H1 (cell line): ENCODE measurements at regions not wholly inside any gene's neighbourhood (a gene's known extent, or its start where the extent isn't known, plus 50 kb on each side); places are given as distances from the start of the nearest gene placed in this dataset.

Experiments
- CTCF ChIA-PET: fragments of 300-600 bp; sonication (Branson Sonifier 250); formaldehyde crosslinking; loops from one replicate; lab custom pipeline; 2021; ENCODE audit not compliant: partially characterized antibody; lab: Charles Lee
- POLR2A ChIA-PET: fragments of 300-600 bp; sonication (Branson Sonifier 250); formaldehyde crosslinking; loops from one replicate; lab custom pipeline; 2021; ENCODE audit warnings: inconsistent platforms; ENCODE audit not compliant: partially characterized antibody; lab: Charles Lee
- DNase-seq, 2 experiments: peaks; one replicate each; pipeline versions ENCODE4 v3.0.0 to v3.0.0-alpha.2; 2010 to 2022; ENCODE audit warnings: low spot score in 2 of 2, low read depth in 1 of 2, mixed read lengths in 1 of 2
- FAIRE-seq: peaks from 2 replicates; lab custom pipeline; 2011; peaks lifted over from hg19 to GRCh38; lab: Jason Lieb, UNC
- H2AFZ ChIP-seq: 2 replicates; pipeline ENCODE4 v1.8.1; 2012; ENCODE audit warnings: low read length, inconsistent platforms
- H2AK5ac ChIP-seq: 2 replicates; pipeline ENCODE4 v1.6.1; 2013; ENCODE audit warnings: low read depth, low read length
- H2BK120ac ChIP-seq: replicated peaks from 2 replicates; pipeline ENCODE3; 2013; ENCODE audit warnings: low read depth, low read length, inconsistent platforms
- H2BK12ac ChIP-seq: 2 replicates; pipeline ENCODE4 v1.6.1; 2013; ENCODE audit warnings: low read depth, low read length
- H2BK15ac ChIP-seq: 2 replicates; pipeline ENCODE4 v1.6.1; 2013; ENCODE audit warnings: low read length
- H2BK20ac ChIP-seq: 2 replicates; pipeline ENCODE4 v1.6.1; 2013; ENCODE audit warnings: low read length
- H2BK5ac ChIP-seq: 2 replicates; pipeline ENCODE4 v1.6.1; 2013; ENCODE audit warnings: low read depth, low read length
- H3K14ac ChIP-seq: 2 replicates; pipeline ENCODE4 v1.6.1; 2013; ENCODE audit warnings: inconsistent platforms; ENCODE audit not compliant: insufficient read length
- H3K18ac ChIP-seq: 2 replicates; pipeline ENCODE4 v1.6.1; 2013; ENCODE audit warnings: low read length; ENCODE audit errors: extremely low read depth
- H3K23ac ChIP-seq: 2 replicates; pipeline ENCODE4 v1.6.1; 2013; ENCODE audit warnings: inconsistent platforms; ENCODE audit not compliant: insufficient read length
- H3K23me2 ChIP-seq: 2 replicates; pipeline ENCODE4 v1.6.1; 2013; ENCODE audit warnings: low read depth, low read length
- H3K27ac ChIP-seq: 2 replicates; pipeline ENCODE4 v1.6.1; 2011; ENCODE audit warnings: low read depth, low read length, inconsistent platforms
- H3K27me3 ChIP-seq, 4 experiments: replicated peaks in 1 of 4; 1 replicate in 1 of 4; 2 replicates in 3 of 4; pipeline versions ENCODE4 v1.6.1 to v1.8.1; 2011 to 2013; ENCODE audit warnings: low read length in 3 of 4, mild to moderate bottlenecking in 3 of 4, inconsistent platforms in 2 of 4, mixed read lengths in 2 of 4, moderate library complexity in 1 of 4; ENCODE audit not compliant: control insufficient read depth in 3 of 4, insufficient read depth in 3 of 4; ENCODE audit errors: extremely low read depth in 1 of 4
- H3K36me3 ChIP-seq, 4 experiments: 2 replicates each; pipeline versions ENCODE4 v1.6.1 to v1.8.1; 2011 to 2013; ENCODE audit warnings: mild to moderate bottlenecking in 4 of 4, low read length in 3 of 4, moderate library complexity in 2 of 4, control low read depth in 1 of 4, inconsistent platforms in 1 of 4; ENCODE audit not compliant: insufficient read depth in 4 of 4, control insufficient read depth in 2 of 4
- H3K4ac ChIP-seq: replicated peaks from 2 replicates; pipeline ENCODE3; 2013; ENCODE audit warnings: low read length, low read depth, mixed read lengths, inconsistent platforms; ENCODE audit not compliant: insufficient read length
- H3K4me1 ChIP-seq, 4 experiments: replicated peaks in 1 of 4; 1 replicate in 1 of 4; 2 replicates in 3 of 4; pipeline versions ENCODE4 v1.6.1 to v1.8.1; 2011 to 2013; ENCODE audit warnings: low read length in 3 of 4, inconsistent platforms in 2 of 4, mixed read lengths in 1 of 4; ENCODE audit not compliant: insufficient read depth in 4 of 4, control insufficient read depth in 3 of 4
- H3K4me2 ChIP-seq, 2 experiments: 2 replicates each; pipeline versions ENCODE4 v1.6.1 to v1.8.1; 2011 to 2013; ENCODE audit warnings: low read depth in 2 of 2, low read length in 2 of 2, control low read depth in 1 of 2, inconsistent platforms in 1 of 2, mild to moderate bottlenecking in 1 of 2; ENCODE audit not compliant: insufficient read depth in 1 of 2
- H3K4me3 ChIP-seq, 4 experiments: fragments of 200-600, 300-600 bp in 1 of 4; sonication (generic), shearing (Covaris generic), sonication (Bioruptor Twin) in 1 of 4; 2 replicates each; pipeline versions ENCODE4 v1.5.1 to v1.8.1; 2011 to 2016; ENCODE audit warnings: low read length in 4 of 4, low read depth in 3 of 4, control low read depth in 2 of 4, inconsistent platforms in 2 of 4, mild to moderate bottlenecking in 2 of 4, mixed read lengths in 1 of 4, moderate library complexity in 1 of 4; ENCODE audit not compliant: insufficient read depth in 2 of 4; ENCODE audit errors: extremely low read depth in 1 of 4
- H3K56ac ChIP-seq: replicated peaks from 2 replicates; pipeline ENCODE3; 2013; ENCODE audit warnings: low read depth, mild to moderate bottlenecking, mixed read lengths, low read length, inconsistent platforms; ENCODE audit not compliant: insufficient read length
- H3K79me1 ChIP-seq: 2 replicates; pipeline ENCODE4 v1.6.1; 2013; ENCODE audit warnings: low read depth, low read length, control low read depth
- H3K79me2 ChIP-seq, 2 experiments: 2 replicates each; pipeline versions ENCODE4 v1.6.1 to v1.8.1; 2012 to 2013; ENCODE audit warnings: low read length in 2 of 2, mild to moderate bottlenecking in 2 of 2, inconsistent platforms in 1 of 2; ENCODE audit not compliant: insufficient read depth in 2 of 2, control insufficient read depth in 1 of 2
- H3K9ac ChIP-seq, 4 experiments: replicated peaks in 1 of 4; 1 replicate in 1 of 4; 2 replicates in 3 of 4; pipeline versions ENCODE4 v1.6.1 to v1.8.1; 2011 to 2013; ENCODE audit warnings: low read depth in 3 of 4, low read length in 3 of 4, control low read depth in 2 of 4, mild to moderate bottlenecking in 2 of 4, moderate library complexity in 2 of 4, inconsistent platforms in 1 of 4; ENCODE audit errors: extremely low read depth in 1 of 4
- H3K9me3 ChIP-seq, 2 experiments: 2 replicates each; pipeline versions ENCODE4 v1.6.1 to v1.8.1; 2012 to 2013; ENCODE audit warnings: mild to moderate bottlenecking in 2 of 2, moderate library complexity in 2 of 2, control low read depth in 1 of 2, inconsistent platforms in 1 of 2, low read depth in 1 of 2, low read length in 1 of 2, mixed read lengths in 1 of 2; ENCODE audit not compliant: insufficient read depth in 2 of 2
- H4K20me1 ChIP-seq, 2 experiments: replicated peaks in 1 of 2; 2 replicates each; pipeline versions ENCODE3 to v1.8.1; 2011 to 2013; ENCODE audit warnings: inconsistent platforms in 2 of 2, low read length in 2 of 2, mild to moderate bottlenecking in 1 of 2; ENCODE audit not compliant: insufficient read depth in 2 of 2, control insufficient read depth in 1 of 2
- H4K5ac ChIP-seq: 2 replicates; pipeline ENCODE4 v1.6.1; 2013; ENCODE audit warnings: low read length, low read depth, mixed read lengths, inconsistent platforms; ENCODE audit not compliant: insufficient read length
- H4K8ac ChIP-seq: 2 replicates; pipeline ENCODE4 v1.8.0; 2013; ENCODE audit warnings: mild to moderate bottlenecking, moderate library complexity, low read length, inconsistent platforms; ENCODE audit not compliant: insufficient read depth; ENCODE audit errors: extremely low read depth
- H4K91ac ChIP-seq: replicated peaks from 2 replicates; pipeline ENCODE3; 2013; ENCODE audit warnings: low read length, mixed read lengths, inconsistent platforms; ENCODE audit not compliant: insufficient read length
- KDM5A ChIP-seq: fragments of 200-600 bp; IDR thresholded peaks from 2 replicates; pipeline ENCODE4 v1.7.1; 2012; ENCODE audit warnings: mild to moderate bottlenecking, low read length, inconsistent platforms, mixed read lengths
- POLR2AphosphoS5 ChIP-seq: IDR thresholded peaks from 2 replicates; pipeline ENCODE4 v1.6.1; 2011; ENCODE audit warnings: low read depth, low read length
- RAD21 ChIP-seq, 2 experiments: IDR thresholded peaks in 1 of 2; conservative IDR thresholded peaks in 1 of 2; 2 replicates each; pipeline ENCODE4 v1.6.1; 2011; ENCODE audit warnings: low read depth in 2 of 2, low read length in 2 of 2, improper control_type of control experiment in 1 of 2, inconsistent platforms in 1 of 2, mild to moderate bottlenecking in 1 of 2, moderate library complexity in 1 of 2
- RBBP5 ChIP-seq: IDR thresholded peaks from 2 replicates; pipeline ENCODE4 v1.7.1; 2012; ENCODE audit warnings: low read depth, mild to moderate bottlenecking, inconsistent platforms, low read length, moderate library complexity, borderline replicate concordance
- SIN3A ChIP-seq, 2 experiments: IDR thresholded peaks in 1 of 2; conservative IDR thresholded peaks in 1 of 2; 2 replicates each; pipeline ENCODE4 v1.6.1; 2011 to 2012; ENCODE audit warnings: low read length in 2 of 2, improper control_type of control experiment in 1 of 2, low read depth in 1 of 2, mild to moderate bottlenecking in 1 of 2
- TBP ChIP-seq: IDR thresholded peaks from 2 replicates; pipeline ENCODE4 v1.6.1; 2011; ENCODE audit warnings: low read depth, low read length, improper control_type of control experiment
- YY1 ChIP-seq: IDR thresholded peaks from 2 replicates; pipeline ENCODE4 v1.6.1; 2011; ENCODE audit warnings: low read depth, mild to moderate bottlenecking, low read length
- WGBS, 2 experiments: shearing (Covaris generic) in 1 of 2; methylation state at CpG; one replicate each; pipeline versions ENCODE4 v1.1.6 to v1.1.7; 2013 to 2015; ENCODE audit warnings: low lambda C conversion rate in 2 of 2, mixed read lengths in 2 of 2, inconsistent platforms in 1 of 2, low coverage in 1 of 2, missing lambda C conversion rate in 1 of 2; ENCODE audit not compliant: insufficient replicate concordance in 2 of 2, insufficient coverage in 1 of 2, insufficient read length in 1 of 2; ENCODE audit errors: extremely low coverage in 1 of 2, missing lambda C conversion rate in 1 of 2; 5-methylcytosine and 5-hydroxymethylcytosine counted together
- TF ChIP-seq, protein P1 (sequence below), 3 experiments: IDR thresholded peaks; 1 replicate in 2 of 3; 2 replicates in 1 of 3; pipeline versions ENCODE4 v1.5.1 to v1.6.1; 2011; ENCODE audit warnings: low read length in 3 of 3, mild to moderate bottlenecking in 3 of 3, inconsistent platforms in 2 of 3, low read depth in 1 of 3, moderate library complexity in 1 of 3; ENCODE audit not compliant: insufficient read depth in 1 of 3; ENCODE audit errors: control extremely low read depth in 1 of 3
- TF ChIP-seq, protein P2 (sequence below): IDR thresholded peaks from 2 replicates; pipeline ENCODE4 v1.6.1; 2011; ENCODE audit warnings: low read depth, mild to moderate bottlenecking, low read length; ENCODE audit not compliant: insufficient read depth

DNA sequence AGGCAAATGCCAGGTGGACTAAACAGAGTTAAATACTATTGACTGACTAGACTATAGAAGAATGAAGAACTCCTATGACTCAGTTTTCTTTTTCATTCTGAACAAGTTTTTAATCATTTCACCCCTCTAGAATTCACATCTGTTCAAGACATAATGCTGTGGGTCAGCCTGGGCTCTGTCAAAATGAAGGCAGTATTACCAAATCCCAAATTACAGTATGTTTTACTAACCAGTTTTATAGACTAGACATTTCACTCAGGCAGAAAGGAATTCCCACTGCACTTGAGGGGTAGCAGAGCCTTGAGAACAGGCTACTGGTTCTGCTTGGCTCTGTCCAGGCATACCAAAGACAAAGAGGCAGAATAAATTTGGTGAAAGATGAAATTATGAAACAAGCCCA lies 511.7 kb downstream of the EPHA4 start (continued):
- no peak for TF ChIP-seq RBBP5

DNA sequence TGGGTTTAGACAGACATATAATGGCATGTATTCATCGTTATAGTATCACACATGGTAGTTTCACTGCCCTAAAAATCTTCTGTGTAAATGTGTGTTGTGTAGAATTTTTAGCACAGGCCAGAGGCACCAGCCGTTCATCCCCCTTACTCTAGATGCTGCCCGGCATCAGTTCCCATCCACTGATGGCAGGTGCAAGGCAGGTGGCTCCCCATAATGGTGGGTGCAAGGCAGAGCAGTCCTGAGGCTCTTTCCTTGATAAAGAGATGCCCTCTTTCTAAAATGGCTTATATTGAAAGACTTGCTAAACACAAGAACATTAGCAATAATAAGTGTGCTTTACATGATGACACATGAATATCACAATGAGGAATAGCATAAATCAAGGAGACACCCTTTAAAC lies 508.5 kb downstream of the EPHA4 start:
- Histone ChIP-seq H3K27me3 (no peaks in the 10 kb centered on the region), H3K23ac (no peak overlapping the region), H3K4me1 (no peaks in the 10 kb centered on the region), H2AFZ (no peak overlapping the region), H3K27ac (no peak overlapping the region), H3K36me3 (no peaks in the 10 kb centered on the region), H4K8ac (no peak overlapping the region), H2BK12ac (no peak overlapping the region), H2BK20ac (no peak overlapping the region), H3K18ac (no peak overlapping the region), H4K5ac (no peak overlapping the region), H3K4me3 (no peak overlapping the region), H2BK120ac (no peak overlapping the region), H2BK15ac (no peak overlapping the region), H4K20me1 (no peaks in the 10 kb centered on the region), H3K14ac (no peak overlapping the region), H3K56ac (no peak overlapping the region), H4K91ac (no peak overlapping the region), H3K23me2 (no peaks in the 10 kb centered on the region), H3K79me2 (no peaks in the 10 kb centered on the region), H3K9ac (no peak overlapping the region), H3K4me2 (no peak overlapping the region), H3K79me1 (no peaks in the 10 kb centered on the region), H3K4ac (no peak overlapping the region), H2AK5ac (no peak overlapping the region), H3K9me3 (no peaks in the 10 kb centered on the region), H2BK5ac (no peak overlapping the region)
- ChIA-PET POLR2A (no interaction called here), CTCF (no interaction called here)
- 91% methylated on average over 3 of the region's 3 CpGs; no CpG with 5 or more reads in 1 of the 2 experiments for WGBS, 2 experiments
- no peak for FAIRE-seq
- TF ChIP-seq POLR2AphosphoS5 (no peak), SIN3A (conservative IDR thresholded peaks at IDR 0.05 in 1 of 2, IDR thresholded peaks at IDR 0.05 in 1 of 2; ENCODE audit: low read depth in 1 of 2, low read length in 2 of 2) (no peak), RAD21 (IDR thresholded peaks at IDR 0.05 in 1 of 2, conservative IDR thresholded peaks at IDR 0.05 in 1 of 2; ENCODE audit: low read depth in 2 of 2, low read length in 2 of 2) (peak; percentile 38 to 54), TBP (no peak), YY1 (no peak), KDM5A (no peak)
- TF ChIP-seq, protein P1, sequence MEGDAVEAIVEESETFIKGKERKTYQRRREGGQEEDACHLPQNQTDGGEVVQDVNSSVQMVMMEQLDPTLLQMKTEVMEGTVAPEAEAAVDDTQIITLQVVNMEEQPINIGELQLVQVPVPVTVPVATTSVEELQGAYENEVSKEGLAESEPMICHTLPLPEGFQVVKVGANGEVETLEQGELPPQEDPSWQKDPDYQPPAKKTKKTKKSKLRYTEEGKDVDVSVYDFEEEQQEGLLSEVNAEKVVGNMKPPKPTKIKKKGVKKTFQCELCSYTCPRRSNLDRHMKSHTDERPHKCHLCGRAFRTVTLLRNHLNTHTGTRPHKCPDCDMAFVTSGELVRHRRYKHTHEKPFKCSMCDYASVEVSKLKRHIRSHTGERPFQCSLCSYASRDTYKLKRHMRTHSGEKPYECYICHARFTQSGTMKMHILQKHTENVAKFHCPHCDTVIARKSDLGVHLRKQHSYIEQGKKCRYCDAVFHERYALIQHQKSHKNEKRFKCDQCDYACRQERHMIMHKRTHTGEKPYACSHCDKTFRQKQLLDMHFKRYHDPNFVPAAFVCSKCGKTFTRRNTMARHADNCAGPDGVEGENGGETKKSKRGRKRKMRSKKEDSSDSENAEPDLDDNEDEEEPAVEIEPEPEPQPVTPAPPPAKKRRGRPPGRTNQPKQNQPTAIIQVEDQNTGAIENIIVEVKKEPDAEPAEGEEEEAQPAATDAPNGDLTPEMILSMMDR (IDR thresholded peaks at IDR 0.05; ENCODE audit: control extremely low read depth in 1 of 3, insufficient read depth in 1 of 3, low read depth in 1 of 3, low read length in 3 of 3), result peak; percentile 2 to 7 (median 4); a peak in 2 of 4 replicates
- TF ChIP-seq, protein P2, sequence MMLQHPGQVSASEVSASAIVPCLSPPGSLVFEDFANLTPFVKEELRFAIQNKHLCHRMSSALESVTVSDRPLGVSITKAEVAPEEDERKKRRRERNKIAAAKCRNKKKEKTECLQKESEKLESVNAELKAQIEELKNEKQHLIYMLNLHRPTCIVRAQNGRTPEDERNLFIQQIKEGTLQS, result no peak
- DNase-seq, result no peak
